Activated CD8-positive, alpha-beta memory T cell treated with anti-CD3 and anti-CD28 coated beads for 1 hour (primary cell): ENCODE measurements at regions not wholly inside any gene's neighbourhood (a gene's known extent, or its start where the extent isn't known, plus 50 kb on each side); places are given as distances from the start of the nearest gene placed in this dataset.
"Not testable (repeated sequence)": the region's sequence is repeated elsewhere in the genome, so short reads cannot be mapped to it uniquely, and the experiment has no call there.

ENCODE experiments used
- DNase-seq, 2 donors: peaks; one replicate each; pipeline ENCODE4 v3.0.0-alpha.2; 2020; ENCODE audit warnings: low read depth in 1 of 2; ENCODE audit errors: extremely low read depth in 1 of 2

DNA sequence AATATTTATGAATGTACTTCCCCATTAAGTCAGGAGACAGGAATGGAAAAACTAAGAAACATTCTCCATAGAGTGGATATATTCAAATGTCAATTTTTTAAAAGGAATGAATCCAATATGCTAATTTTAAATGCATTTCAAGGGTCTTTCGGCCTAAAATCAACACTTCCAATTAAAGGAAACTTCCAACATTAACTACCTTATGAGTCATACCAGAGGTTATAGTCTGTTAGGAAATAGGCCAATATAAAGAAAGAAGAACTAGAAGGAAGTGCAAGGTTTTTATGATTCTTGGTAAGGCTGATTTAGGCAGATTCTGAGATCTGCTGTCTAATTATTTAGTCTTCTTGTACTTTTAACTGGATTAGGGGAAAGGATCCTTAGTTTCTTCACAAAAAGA lies 260.1 kb upstream of the EDNRA start:
- DNase-seq: no peak

DNA sequence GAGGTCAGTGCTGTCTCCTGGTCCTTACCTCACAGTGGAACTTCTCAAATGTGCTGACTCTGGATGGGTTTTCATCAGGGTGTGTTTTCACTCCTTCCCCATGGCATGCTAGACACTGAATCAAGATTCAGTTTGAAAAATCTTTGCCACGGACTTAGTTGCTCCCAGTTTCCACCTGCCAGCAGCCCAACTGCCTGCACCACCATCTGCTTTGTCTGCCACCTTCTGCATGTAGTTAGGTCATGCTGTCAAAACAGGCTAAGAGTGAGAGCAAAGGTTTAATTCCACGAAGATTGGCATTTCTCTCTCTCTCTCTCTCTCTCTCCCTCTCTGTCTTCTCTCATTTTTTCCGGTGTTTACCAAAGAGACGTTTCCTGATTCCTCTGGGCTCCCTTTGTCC lies 258.0 kb upstream of the EDNRA start:
- DNase-seq: no peak

- no peak for DNase-seq
Observed at GRCh38 chr4:147223576-147223975, 257.3 kb upstream of the EDNRA start.

- DNase-seq: no peak
Observed at GRCh38 chr4:147236806-147237205, 244.1 kb upstream of the EDNRA start.

DNA sequence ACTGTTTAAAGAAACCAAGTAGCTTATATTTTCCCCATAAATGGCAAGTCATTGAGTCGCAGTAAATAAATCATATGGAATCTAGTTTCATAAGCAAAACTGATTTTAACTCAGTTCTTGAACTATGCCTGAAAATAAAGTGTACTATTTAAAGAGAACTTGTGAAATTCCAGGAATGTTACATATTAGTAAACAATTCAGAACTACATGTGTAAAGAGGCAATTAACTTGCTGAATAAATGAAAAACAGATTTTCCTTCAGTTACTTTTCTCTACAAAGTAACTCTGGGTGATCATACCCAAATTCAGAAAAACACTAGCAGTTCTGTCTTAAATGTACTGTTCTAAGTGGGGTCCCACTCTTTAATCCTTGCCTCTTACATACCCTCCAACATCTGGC lies 236.1 kb upstream of the EDNRA start:
- no peak for DNase-seq

DNA sequence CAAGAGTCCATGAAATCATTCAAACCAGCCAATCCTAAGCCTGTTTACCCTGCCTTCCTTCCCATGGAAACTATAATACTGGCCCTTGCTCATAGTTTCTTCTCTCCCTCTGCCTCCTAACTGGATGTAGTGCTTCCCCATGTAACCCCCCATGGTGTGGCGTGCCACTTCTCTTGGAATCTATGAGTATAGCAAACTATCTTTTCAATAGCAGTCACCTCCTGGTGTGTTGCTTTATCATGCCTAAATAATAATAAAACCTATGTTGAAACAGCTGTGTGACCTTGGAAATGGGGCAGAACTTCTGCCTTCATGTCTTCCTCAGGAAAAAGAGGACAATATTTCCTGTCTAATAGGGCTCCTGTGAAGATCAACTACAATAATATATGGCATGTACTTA lies 234.8 kb upstream of the EDNRA start:
- no peak for DNase-seq

DNA sequence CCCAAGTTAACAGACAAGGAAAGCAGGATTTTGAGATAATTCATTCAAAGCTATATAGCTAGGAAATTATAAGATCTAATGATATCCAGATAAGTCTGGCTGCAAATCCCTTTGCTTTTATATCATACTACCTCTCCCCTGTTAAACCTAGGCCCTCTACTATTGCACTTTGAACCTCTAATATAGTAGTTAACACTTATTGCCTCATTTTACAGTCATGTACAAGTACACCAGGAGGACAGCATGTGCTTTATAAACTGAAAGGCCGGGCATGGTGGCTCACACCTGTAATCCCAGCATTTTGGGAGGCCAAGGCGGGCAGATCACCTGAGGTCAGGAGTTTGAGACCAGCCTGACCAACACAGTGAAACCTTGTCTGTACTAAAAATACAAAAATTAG lies 234.4 kb upstream of the EDNRA start:
- DNase-seq: not testable (repeated sequence)

DNA sequence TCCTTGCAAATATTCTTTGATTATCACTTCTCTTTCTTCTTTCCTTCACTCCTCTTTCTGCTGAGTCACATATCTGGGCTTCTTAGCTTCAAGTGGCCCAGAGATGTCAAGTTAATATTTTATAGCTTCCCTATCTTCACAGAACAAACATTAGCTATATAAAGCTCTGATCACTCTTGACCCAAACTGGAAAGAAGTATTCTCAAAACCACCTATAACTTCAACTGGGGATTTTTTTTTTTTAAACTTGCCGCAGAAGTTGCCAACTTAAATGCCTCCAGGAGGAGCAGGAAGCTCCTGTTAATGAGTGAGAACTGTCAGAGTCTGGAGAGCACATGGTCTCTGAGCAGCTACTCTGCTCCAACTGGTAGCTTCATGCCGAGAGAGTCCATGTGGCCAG lies 233.3 kb upstream of the EDNRA start:
- DNase-seq: no peak

GRCh38 chr4:147250062-147250461 lies 230.8 kb upstream of the EDNRA start:
- no peak for DNase-seq

- not testable (repeated sequence) for DNase-seq
Observed at GRCh38 chr4:147255268-147255667, 225.6 kb upstream of the EDNRA start.

DNA sequence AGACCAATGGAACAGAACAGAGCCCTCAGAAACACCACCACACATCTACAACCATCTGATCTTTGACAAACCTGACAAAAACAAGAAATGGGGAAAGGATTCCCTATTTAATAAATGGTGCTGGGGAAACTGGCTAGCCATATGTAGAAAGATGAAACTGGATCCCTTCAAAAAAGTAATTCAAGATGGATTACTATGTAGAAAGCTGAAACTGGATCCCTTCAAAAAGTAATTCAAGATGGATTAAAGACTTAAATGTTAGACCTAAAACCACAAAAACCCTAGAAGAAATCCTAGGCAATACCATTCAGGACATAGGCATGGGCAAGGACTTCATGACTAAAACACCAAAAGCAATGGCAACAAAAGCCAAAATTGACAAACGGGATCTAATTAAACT lies 221.6 kb upstream of the EDNRA start:
- not testable (repeated sequence) for DNase-seq

DNA sequence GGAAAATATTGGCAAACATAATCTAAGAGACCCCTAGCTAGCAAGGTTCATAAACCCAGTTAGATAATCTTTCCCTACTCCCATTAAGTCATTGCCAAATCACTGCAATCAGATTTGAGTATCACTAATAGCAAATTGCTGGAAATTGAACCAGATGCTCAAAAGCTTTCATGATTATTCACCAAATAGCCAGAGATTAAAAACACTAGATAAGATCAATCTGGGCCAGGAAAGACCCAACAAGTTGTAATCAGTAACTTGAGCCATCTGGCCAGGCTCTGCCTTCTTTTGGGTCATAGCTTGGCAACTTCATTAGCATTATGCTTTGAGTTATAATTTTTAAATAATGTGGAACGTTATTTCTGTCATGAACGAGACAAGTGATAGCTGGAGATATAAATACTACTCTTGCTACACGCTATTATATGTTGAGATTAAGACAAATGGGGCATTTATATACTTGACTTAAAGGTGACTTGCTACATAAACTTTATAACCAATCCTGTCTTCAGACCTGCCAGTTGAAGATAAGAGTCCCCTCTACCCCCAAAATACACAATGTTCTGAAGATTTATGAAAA lies 196.6 kb upstream of the EDNRA start:
- no peak for DNase-seq

DNA sequence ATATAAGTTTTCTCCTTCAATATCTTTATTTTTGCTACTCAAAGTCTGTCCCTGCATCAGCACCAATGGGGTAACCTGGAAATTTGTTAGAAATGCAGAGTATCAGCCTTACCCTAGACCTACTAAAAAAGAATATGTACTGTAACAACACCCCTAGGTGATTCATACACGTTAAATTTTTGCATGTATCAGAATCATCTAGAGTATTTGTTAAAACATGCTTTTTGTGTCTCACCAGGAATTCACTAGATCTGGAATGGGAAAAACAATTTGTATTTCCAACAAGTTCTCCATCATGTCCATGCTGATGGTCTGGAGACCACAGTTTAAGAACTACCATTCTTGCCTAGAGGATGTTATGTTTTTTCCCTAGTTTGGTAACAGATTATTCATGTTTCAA lies 196.0 kb upstream of the EDNRA start:
- no peak for DNase-seq

DNA sequence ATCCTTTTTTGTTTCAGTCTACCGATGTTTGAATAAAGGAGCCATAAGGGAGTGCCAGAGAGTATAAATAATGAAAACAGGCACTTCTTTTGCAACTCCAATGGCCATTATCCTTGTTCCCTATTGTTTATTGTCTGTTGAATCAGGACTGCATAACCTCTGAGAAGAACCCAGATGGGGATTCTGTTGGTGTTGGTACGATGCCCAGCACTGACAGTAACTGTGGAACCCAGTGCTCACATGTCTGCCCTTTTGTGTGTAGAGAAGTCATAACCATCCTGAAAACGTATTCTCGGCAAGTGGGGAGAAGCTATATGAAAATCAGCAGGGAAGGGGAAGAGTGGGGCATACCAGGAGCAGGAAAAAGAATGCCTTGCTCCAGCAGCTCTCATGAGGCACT lies 195.1 kb upstream of the EDNRA start:
- DNase-seq: no peak

- DNase-seq: no peak
Observed at GRCh38 chr4:147286846-147287587, 193.9 kb upstream of the EDNRA start.

DNA sequence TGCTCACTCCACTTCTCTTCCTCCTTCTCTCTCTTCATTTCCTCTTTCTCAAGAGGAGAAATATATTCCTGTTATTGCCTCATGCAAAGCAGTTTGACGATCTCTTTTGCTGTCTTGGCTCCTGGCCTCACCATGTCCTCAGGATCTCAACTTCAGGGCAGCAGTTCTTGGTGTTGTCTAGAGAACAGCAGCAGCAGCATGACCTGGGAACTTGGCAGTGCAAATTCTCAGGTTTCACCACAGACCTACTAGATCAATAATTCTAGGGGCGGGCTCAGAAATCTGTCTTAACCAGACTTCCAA lies 193.4 kb upstream of the EDNRA start:
- DNase-seq: no peak

GRCh38 chr4:147288512-147288911 lies 192.4 kb upstream of the EDNRA start:
- DNase-seq: no peak

- DNase-seq: no peak
Observed at GRCh38 chr4:147289181-147289580, 191.7 kb upstream of the EDNRA start.

GRCh38 chr4:147292604-147293313 lies 188.1 kb upstream of the EDNRA start:
- not testable (repeated sequence) for DNase-seq

GRCh38 chr4:147293314-147293677 lies 187.6 kb upstream of the EDNRA start:
- DNase-seq: not testable (repeated sequence)

GRCh38 chr4:147299205-147299604 lies 181.7 kb upstream of the EDNRA start:
- DNase-seq: no peak

DNA sequence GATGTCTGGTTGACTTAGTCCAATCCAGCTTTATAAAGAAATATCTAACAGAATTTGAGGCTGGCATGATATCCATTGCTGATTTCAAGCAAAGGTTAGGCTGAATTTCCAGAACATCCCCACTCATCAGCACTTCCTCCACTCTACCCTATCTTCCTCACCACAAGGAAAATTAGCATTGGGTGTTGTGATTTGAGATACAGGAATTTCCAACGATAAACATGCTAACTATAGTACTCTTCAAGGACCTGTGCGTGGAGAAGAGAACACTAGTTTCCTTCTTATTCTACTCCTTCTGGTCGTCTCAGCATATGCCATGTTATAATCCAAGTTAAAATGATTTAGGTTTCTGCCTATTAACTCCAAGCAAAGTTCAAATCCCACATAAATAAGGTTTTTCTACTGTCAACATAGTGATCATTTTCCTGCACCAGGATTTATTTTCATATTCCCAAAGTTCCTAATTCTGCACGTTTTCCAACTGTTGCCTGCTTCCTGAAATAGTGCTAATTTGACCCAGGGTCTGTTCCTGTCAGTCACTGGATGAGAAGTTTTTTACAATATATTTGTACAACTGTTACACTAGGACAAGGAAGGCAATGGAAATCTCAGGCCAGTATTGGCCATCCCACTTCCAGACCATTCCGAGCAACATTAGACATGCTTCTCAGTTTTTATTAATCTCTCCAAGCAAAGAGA lies 177.6 kb upstream of the EDNRA start:
- no peak for DNase-seq
